DOHH2 (cell line): ENCODE measurements at regions not wholly inside any gene's neighbourhood (a gene's known extent, or its start where the extent isn't known, plus 50 kb on each side); places are given as distances from the start of the nearest gene placed in this dataset.

Experiments
- EZH2phosphoT487 ChIP-seq: fragments of 200-600 bp; sonication (generic); IDR thresholded peaks from 2 replicates; pipeline ENCODE4 v1.6.1; 2017; ENCODE audit warnings: borderline replicate concordance, mild to moderate bottlenecking, antibody characterized with exemption, low read length, moderate library complexity, mixed read lengths
- TF ChIP-seq, protein P1 (sequence below): fragments of 200-600 bp; sonication (generic); IDR thresholded peaks from one replicate; pipeline ENCODE4 v1.5.1; 2014; ENCODE audit warnings: antibody characterized with exemption, mild to moderate bottlenecking, low read depth, low read length; ENCODE audit not compliant: poor library complexity, severe bottlenecking

DNA sequence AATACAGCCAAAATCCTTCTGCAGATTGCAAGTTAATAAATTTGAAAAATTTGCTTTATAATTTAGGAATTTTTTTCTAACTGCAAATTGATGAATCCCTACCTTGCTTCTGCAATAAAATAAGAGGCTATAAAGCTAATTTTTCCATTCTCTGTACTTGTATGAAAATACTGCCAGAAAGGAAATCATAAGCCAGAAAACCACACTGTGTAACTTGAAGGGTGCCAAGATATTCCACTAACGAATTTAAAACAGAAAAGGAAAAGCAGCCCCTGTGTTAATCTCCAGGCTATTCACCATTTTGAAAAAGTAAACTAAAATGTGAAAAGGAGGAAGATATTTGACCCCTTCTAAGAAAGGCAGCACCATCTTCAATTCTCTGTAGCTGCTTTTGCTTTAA lies 557.9 kb upstream of the ZNF385D start:
- TF ChIP-seq, protein P1, sequence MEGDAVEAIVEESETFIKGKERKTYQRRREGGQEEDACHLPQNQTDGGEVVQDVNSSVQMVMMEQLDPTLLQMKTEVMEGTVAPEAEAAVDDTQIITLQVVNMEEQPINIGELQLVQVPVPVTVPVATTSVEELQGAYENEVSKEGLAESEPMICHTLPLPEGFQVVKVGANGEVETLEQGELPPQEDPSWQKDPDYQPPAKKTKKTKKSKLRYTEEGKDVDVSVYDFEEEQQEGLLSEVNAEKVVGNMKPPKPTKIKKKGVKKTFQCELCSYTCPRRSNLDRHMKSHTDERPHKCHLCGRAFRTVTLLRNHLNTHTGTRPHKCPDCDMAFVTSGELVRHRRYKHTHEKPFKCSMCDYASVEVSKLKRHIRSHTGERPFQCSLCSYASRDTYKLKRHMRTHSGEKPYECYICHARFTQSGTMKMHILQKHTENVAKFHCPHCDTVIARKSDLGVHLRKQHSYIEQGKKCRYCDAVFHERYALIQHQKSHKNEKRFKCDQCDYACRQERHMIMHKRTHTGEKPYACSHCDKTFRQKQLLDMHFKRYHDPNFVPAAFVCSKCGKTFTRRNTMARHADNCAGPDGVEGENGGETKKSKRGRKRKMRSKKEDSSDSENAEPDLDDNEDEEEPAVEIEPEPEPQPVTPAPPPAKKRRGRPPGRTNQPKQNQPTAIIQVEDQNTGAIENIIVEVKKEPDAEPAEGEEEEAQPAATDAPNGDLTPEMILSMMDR, result no peak
- TF ChIP-seq EZH2phosphoT487, result no peak
